NCI-H1436 (cell line): ENCODE measurements at regions not wholly inside any gene's neighbourhood (a gene's known extent, or its start where the extent isn't known, plus 50 kb on each side); places are given as distances from the start of the nearest gene placed in this dataset.

Source experiments
- DNase-seq: peaks from one replicate; lab custom pipeline; 2025; lab: John Stamatoyannopoulos, UW

- DNase-seq = no peak
These were observed 504.9 kb upstream of the SEMA6D start for GRCh38 chr15:47212222-47213010.

GRCh38 chr15:47213883-47214282, 503.4 kb upstream of the SEMA6D start:
- DNase-seq = no peak

GRCh38 chr15:47218295-47218694, 499.0 kb upstream of the SEMA6D start:
- DNase-seq = no peak

GRCh38 chr15:47244361-47244760, 472.9 kb upstream of the SEMA6D start:
- DNase-seq = no peak

GRCh38 chr15:47246317-47246716, 471.0 kb upstream of the SEMA6D start:
- no peak for DNase-seq

GRCh38 chr15:47258521-47258920, 458.8 kb upstream of the SEMA6D start:
- DNase-seq = no peak

GRCh38 chr15:47265686-47266085, 451.6 kb upstream of the SEMA6D start:
- DNase-seq = no peak

GRCh38 chr15:47266566-47266965, 450.7 kb upstream of the SEMA6D start:
- DNase-seq = no peak

- no peak for DNase-seq
These were observed 443.4 kb upstream of the SEMA6D start for GRCh38 chr15:47273864-47274263.

GRCh38 chr15:47283246-47283645, 434.1 kb upstream of the SEMA6D start:
- DNase-seq = no peak

GRCh38 chr15:47288794-47289193, 428.5 kb upstream of the SEMA6D start:
- no peak for DNase-seq

- no peak for DNase-seq
These were observed 427.6 kb upstream of the SEMA6D start for GRCh38 chr15:47289656-47290055.

- DNase-seq = no peak
These were observed 425.5 kb upstream of the SEMA6D start for GRCh38 chr15:47291767-47292166.

GRCh38 chr15:47292638-47293190, 424.6 kb upstream of the SEMA6D start:
- DNase-seq = no peak

- no peak for DNase-seq
These were observed 423.7 kb upstream of the SEMA6D start for GRCh38 chr15:47293466-47294162.

- no peak for DNase-seq
These were observed 422.5 kb upstream of the SEMA6D start for GRCh38 chr15:47294765-47295259.

- DNase-seq = no peak
These were observed 420.4 kb upstream of the SEMA6D start for GRCh38 chr15:47296881-47297280.

GRCh38 chr15:47299846-47300434, 417.4 kb upstream of the SEMA6D start:
- DNase-seq = no peak

- no peak for DNase-seq
These were observed 416.7 kb upstream of the SEMA6D start for GRCh38 chr15:47300596-47300995.

- no peak for DNase-seq
These were observed 415.8 kb upstream of the SEMA6D start for GRCh38 chr15:47301481-47301880.

- DNase-seq = no peak
These were observed 412.6 kb upstream of the SEMA6D start for GRCh38 chr15:47304656-47305055.

- no peak for DNase-seq
These were observed 405.1 kb upstream of the SEMA6D start for GRCh38 chr15:47312161-47312560.
